D721Med (cell line): ENCODE measurements at regions not wholly inside any gene's neighbourhood (a gene's known extent, or its start where the extent isn't known, plus 50 kb on each side); places are given as distances from the start of the nearest gene placed in this dataset.

Experiments used
- DNase-seq: peaks from one replicate; pipeline ENCODE4 v3.0.0; 2011; ENCODE audit warnings: low spot score; ENCODE audit not compliant: insufficient read length
- FAIRE-seq: peaks from 2 replicates; lab custom pipeline; 2011; peaks lifted over from hg19 to GRCh38; lab: Jason Lieb, UNC
- CTCF ChIP-seq: IDR thresholded peaks from 2 replicates; pipeline ENCODE4 v1.5.1; 2012; ENCODE audit warnings: mild to moderate bottlenecking, control low read depth; ENCODE audit not compliant: insufficient read depth; ENCODE audit errors: missing control alignments

GRCh38 chr21:35232545-35233176, 183.6 kb upstream of the RUNX1 start:
- FAIRE-seq: no peak
- DNase-seq: no peak
- no peak for TF ChIP-seq CTCF

GRCh38 chr21:35231090-35231489, 182.0 kb upstream of the RUNX1 start:
- TF ChIP-seq CTCF: no peak
- DNase-seq (no peak), FAIRE-seq (no peak)

- DNase-seq (no peak), FAIRE-seq (no peak)
- TF ChIP-seq CTCF: no peak
These were observed 180.2 kb upstream of the RUNX1 start for GRCh38 chr21:35229290-35229689.

GRCh38 chr21:35227786-35228185, 178.7 kb upstream of the RUNX1 start:
- TF ChIP-seq CTCF: no peak
- FAIRE-seq: no peak
- DNase-seq: no peak

GRCh38 chr21:35226968-35227744, 178.1 kb upstream of the RUNX1 start:
- DNase-seq (no peak), FAIRE-seq (no peak)
- no peak for TF ChIP-seq CTCF

GRCh38 chr21:35226328-35226727, 177.2 kb upstream of the RUNX1 start:
- DNase-seq (no peak), FAIRE-seq (no peak)
- no peak for TF ChIP-seq CTCF

GRCh38 chr21:35225573-35225972, 176.5 kb upstream of the RUNX1 start:
- no peak for DNase-seq
- no peak for TF ChIP-seq CTCF
- FAIRE-seq: no peak
